TTC549 (cell line): ENCODE measurements at regions not wholly inside any gene's neighbourhood (a gene's known extent, or its start where the extent isn't known, plus 50 kb on each side); places are given as distances from the start of the nearest gene placed in this dataset.

ENCODE experiments used
- FAIRE-seq: peaks from 2 replicates; lab custom pipeline; 2012; peaks lifted over from hg19 to GRCh38; lab: Jason Lieb, UNC

DNA sequence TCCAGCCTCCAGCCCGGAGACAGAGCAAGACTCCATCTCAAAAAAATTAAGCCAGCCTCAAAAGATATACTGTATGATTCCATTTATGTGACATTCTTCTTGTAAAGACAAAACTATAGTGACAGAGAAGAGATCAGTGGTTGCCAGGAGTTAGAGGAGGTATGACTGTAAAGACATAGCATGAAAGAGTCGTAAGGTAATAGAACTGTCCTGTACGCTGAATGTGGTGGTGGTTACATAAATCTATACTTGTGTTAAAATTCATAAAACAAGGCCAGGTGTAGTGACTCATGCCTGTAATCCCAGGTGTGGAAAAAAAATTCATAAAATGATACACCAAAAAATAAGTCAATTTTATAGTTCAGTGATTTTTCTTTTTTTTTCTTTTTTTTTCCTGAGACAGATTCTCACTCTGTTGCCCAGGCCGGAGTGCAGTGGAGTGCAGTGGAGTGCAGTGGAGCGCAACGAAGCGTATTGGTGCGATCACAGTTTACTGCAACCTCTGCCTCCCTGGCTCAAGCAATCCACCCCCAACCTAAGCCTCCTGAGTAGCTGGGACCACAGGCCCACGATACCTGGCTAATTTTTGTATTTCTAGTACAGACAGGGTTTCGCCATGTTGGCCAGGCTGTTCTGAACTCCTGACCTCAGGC, 84.9 kb upstream of the CXADR start:
- no peak for FAIRE-seq

DNA sequence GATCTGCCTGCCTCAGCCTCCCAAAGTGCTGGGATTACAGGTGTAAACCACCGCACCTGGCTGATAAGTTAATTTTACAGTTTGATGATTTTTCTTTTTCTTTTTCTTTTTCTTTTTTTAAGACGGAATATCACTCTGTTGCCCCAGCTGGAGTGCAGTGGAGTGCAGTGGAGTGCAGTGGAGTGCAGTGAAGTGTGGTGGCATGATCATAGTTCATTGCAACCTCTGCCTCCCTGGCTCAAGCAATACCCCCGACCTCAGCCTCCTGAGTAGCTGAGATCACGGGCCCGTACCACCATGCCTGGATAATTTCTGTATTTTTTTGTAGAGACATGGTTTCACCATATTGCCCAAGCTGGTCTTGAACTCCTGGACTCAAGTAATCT, 84.4 kb upstream of the CXADR start:
- no peak for FAIRE-seq

DNA sequence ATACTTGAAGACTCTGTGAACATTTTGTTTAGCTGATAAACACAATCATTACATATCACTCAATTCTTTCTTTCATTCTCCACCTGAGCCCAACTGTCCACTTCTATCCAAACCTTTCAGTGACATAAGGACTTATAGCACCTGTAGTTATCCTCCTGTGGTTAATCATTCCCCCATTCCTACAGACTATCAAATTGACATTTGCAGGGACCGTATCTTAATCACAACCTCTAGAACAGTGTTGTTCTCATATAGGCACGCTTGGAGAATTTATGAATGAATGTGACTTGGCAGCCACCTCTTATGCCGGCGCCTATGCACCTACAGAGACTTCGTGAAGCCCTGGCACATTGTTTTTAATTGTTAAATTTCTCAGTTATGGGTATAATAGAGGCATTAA, 83.9 kb upstream of the CXADR start:
- FAIRE-seq = no peak

DNA sequence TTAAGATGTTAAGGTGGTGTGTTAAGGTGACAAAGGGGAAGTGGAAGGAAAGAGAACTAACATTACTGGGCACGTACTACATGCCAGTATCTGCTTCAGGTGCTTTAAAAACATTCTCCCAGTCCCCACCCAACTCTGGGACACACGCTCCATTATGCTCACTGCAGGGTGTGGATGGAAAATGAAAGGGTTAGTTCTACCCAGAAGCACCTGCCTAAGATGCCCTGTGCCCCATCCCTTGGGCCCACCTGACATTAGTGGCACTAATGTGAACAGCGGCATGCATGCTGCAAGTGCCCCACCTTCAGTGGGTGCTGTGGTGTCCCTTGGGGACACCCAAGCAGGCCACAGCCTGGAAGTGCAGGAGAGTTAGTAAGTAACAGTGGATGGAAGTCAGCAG, 82.9 kb upstream of the CXADR start:
- no peak for FAIRE-seq

DNA sequence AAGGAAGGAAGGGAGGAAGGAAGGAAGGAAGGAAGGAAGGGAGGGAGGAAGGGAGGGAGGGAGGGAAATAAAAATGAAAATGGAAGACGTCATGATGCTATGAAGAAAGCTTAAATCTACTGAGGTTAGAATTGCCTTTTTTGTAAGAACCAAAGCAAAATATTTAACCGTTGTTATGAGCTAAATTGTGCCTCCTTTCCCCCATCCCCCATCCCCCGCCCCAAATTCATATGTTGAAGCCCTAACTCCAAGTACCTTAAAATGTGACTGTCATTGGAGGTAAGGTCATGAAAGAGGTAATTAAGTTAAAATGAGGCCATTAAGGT, 80.1 kb upstream of the CXADR start:
- no peak for FAIRE-seq

DNA sequence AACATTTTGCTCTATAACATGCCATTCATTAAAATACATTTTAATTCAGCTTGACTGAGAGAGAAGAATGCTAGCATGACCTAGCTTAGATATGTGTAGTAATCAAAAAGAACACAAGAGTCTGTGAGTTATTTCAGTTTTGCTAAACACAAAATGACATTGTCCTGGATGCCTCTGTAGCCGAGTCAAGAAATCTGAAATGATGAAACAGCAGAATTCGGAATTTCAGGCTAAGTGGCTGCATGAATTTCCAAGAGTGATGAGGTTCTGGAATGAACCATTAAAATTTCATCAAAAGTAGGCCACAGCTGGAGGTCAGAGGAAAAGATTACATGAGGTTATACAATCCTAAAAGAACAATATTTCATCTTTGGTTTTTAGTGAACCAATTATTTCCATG, 79.1 kb upstream of the CXADR start:
- FAIRE-seq = no peak

DNA sequence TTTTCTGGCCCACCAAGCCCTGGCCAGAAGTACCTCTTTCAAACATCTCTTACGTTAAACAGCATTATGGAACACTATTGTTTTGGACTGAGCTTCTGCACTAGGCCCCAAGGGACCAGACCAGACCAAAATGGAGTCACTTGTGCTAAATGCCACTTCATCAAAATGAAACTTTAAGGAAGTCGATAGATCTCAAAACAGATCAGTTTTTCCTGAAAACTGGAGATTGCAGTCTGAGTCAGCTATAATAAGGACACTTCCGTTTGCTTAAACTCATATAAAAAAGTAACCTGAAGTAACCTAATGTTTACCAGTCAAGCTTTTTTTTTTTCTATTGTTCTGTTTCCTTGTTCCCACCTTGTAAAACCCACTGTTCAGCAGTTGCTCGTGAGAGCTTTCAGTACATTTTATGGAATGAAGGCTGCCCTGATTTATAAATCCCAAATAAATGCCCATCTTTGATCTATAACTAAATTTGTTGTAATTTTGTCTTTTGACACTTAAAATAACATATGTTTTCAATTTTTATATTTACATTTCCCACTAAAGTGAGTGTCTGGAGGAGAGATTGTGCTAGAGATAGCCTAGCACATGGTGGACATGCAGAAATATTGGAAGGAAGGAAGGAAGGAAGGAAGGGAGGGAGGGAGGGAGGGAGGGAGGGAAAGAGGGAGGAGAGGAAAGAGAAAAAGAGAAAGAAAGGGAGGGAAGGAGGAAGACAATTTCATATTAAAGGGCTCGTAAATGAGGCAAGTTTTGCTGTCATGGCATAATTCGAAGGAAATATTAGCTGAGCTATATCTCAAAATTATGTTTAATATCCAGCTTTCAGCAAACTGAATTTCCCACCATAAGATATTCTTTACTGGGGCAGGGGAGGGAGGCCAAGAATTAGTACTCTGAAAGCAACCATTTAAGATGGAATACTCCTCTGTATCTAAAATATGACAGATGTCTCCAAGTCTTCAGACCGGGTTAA, 77.0 kb upstream of the CXADR start:
- no peak for FAIRE-seq

DNA sequence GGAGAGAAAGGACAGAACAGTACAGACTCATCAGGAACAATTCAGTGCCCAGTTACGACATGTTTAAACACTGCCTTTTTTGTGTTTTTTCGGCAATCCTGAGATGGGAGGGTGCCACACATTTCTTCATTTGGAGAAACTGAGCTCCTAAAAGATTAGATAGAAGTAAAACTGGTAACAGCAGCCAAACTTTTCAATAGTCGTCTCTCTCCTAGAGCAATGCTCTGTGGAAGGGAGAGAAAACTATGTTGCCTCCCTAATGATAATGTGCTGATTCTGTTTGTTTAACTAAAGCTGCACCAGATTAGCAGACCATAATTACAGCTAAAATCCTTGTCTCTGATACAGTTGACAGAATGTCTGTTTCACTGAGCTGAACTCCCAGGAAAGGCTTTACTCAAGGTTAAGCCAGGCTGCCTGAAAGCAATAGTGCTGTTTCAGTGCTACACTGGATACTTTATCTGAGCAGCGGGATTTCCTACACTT, 76.2 kb upstream of the CXADR start:
- no peak for FAIRE-seq

DNA sequence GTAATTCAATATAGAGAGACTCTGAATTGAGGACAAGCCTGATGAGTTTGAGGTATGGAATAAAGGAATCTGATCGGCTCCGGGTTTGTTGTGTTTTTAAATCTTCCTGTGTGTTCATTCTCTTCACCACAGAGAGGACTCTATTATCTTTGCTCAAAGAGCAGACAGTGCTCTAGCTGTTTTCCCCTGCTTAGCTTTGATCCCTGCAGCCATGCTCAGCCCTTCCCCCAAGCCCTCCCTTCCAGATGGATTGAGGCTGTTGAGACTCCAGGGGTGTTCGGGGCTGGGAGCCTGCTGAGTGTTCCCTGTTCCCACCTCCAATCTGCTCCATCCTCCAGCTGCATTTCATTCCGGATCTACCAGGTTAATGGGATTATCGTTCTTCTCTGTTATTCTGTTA, 74.2 kb upstream of the CXADR start:
- FAIRE-seq = no peak

DNA sequence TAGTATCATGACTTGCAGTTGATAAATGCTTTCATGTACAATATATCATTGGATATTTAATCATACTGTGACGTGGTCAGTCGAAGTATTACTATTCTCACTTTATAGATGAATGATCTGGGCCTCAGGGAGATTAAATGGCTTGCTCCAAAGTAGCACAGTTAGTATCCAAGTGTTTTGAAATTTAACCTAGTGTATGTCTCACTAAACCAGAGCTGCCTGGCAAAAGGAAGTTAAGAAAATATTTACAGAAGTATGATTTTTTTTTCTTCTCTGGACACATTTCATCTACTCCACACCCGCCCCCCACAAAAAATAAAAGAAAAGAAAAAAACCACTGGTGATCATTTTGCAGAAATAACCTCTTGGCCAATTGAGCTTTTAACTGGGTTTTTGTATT, 71.9 kb upstream of the CXADR start:
- no peak for FAIRE-seq

DNA sequence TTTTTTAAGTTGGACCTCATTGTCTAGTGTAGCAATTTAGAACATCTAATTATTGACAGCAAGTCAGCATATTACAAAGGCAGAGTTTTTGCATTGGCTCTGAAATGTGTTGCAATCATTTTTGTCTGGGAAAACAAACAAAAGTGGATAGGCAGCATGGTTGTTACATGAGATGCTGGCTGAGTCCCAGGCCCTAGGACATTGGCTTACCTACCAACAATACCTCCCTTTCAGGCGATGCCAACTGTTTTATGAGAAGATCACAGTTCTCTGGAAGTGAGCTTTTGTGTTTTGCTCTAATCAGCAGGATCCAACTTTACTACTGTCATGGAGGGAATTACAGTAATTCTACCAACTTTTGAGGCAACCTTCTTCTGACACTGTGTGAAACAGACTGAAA, 71.5 kb upstream of the CXADR start:
- no peak for FAIRE-seq

DNA sequence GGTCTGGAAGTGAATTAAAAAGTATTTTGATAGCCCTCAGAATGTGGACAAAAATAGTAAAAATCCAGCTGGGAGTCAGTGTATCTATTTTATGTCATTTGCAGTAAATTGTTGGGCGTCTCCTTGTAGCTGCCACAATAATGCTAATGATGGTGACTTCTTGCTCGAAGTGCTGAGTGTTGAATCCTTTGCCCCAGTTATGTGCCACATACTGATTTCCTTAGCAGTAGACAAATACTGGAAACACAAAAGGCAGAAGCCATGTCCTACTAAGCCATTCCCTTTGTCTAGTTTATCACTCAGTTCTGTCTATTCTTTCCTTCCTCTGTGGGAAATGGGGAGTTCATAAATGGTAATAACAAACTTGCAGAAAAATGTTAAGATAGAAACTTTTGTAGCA, 70.7 kb upstream of the CXADR start:
- FAIRE-seq = no peak

DNA sequence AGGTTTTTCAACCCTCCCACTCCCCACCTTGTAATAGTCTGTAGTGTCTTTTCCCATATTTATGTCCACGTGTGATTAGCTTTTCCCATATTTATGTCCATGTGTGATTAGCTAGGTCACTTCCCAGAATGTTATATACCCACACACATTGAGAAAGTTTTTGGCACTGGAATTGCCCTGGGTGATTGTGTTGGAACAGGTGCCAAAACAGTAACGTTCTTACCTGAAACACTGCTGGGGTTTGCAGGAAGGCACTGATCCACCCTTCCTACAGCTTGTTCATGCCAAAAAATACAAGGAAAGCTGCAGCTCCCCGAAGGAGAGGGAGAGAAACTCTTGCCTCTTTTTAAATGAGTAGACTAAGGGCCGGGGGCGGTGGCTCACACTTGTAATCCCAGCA, 68.0 kb upstream of the CXADR start:
- no peak for FAIRE-seq

DNA sequence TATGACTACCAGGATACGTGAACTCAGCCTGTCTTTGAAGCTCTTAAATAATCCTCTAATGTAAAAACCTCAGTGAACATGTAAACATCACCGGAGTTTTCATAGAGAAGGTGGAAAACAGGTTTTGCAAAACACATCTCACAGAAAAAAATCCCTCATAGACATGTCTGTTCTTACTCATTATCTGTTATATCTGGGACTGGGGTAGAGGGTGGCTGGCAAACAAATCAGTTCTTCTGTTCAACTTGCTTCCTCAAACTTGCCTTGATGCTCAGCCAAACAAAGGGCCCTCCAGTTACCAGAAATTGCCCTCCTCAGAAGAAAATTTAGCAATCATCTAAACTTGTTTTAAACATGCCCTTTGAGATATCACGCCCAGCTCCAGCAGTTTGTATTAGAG, 66.1 kb upstream of the CXADR start:
- FAIRE-seq = no peak

DNA sequence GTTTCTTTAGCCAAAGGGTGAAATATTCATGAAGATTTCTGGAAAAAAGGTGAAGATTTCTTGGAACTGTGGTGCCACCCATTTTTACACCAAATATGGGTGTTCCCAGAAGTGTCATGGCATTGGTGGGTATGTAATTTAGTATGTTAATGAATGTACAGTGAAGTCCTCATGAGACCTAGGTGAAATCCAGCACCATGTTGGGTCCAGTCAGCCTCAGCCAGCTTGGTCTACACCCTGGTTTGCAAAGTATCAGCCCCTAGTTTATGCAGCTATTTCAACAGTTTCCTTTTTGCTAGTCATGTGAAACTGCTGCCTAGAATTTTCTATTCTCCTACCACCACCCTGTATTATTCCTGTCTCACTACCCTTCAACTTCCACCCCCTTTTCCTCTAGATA, 63.1 kb upstream of the CXADR start:
- no peak for FAIRE-seq

DNA sequence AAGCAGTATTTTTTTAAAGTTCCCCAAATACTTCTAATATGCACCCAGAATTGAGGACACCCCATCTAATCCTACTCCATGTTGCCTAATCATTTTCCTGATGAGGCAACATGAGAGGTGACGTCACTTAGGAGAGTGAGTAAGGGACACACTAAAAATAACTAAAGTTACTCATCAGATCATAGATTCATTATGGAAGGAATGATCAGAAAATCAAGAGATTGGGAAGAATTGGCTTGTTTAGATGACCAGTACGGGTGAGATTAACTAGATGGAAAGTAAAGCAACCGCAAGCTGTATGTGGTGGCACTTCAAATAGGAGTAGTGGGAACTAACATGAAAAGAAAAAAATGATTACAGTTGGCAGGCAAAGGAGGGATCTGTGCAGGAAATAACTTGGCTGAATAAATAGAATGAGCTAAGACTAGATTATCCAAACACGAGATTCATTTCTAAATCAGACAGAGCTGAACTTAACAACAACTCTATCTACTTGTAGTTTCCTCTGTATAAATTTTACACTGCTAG, 61.4 kb upstream of the CXADR start:
- no peak for FAIRE-seq

DNA sequence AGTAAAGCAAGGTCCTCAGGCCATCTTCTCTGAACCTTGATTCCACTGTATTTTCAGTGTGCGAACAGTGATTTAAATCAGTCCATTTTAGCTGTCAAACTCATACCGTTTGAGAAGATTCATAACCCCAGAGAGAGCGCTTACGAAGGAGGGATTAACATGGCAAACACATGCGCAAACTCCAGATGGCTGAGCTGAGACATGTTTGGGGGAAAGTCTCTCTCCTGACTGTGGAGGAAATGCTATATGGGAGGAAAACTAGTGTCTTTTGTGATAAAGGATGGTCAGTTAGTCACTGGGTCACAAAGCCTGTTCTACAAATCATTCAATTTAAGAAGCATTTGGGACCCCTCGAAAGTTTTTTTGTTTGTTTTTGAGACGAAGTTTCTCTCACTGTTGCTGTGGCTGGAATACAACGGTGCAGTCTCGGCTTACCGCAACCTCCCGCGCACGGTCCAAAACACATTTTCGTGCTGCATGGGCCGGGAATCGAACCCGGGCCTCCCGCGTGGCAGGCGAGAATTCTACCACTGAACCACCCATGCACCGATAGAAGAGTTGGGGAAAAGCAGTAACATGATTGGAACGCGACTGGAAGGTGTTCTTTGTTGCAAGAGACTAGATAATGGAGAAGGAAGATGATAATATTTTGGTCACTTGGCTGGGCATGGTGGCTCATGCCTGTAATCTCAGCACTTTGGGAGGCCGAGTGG, 58.4 kb upstream of the CXADR start:
- FAIRE-seq = peak; percentile 98

DNA sequence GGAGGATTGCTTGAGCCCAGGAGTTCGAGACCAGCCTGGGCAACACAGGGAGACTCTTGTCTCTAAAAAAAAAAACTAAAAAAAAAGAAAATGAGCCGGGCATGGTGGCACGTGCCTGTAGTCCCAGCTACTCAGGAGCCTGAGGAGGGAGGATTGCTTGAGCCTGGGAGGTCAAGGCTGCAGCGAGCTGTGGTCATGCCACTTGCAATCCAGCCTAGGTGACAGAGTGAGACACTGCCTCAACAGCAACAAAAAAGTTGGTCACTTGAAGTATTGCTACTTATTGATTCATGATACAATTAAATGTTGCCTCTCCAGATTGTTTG, 57.9 kb upstream of the CXADR start:
- FAIRE-seq = no peak

DNA sequence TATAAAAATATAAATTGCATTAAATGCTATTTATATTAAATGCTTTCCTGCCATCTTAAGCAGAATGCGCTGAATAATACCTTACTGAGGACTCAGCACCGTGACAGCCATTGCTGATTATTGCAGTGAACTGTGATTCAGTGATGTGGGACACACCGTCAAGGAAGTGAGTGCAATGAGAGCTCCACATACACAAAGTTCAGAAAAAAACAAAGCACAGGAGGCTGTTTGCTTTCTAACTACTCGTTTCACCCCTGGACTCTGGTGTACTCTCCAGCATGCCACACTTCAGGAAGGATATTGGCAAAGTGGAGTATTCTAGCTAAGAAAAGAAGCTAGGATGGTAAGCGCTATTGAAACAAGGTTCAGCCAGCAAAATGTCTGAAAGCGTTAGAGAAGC, 57.4 kb upstream of the CXADR start:
- FAIRE-seq = no peak

DNA sequence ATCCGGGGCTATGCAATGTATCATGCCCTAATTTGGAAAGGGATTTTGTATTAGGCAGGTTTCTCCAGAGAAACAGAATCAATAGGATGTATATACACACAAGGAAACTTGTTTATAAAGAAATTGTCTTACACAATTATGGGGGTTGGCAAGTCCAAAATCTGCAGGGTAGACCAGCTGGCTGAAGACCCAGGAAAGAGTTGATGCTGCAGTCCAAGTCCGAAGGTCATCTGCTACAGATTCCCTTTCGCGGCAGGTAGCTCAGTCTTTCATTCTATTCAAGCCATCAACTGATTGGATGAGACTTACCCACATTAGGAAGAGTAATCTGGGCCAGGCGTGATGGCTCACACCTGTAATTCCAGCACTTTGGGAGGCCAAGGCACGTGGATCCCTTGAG, 54.6 kb upstream of the CXADR start:
- FAIRE-seq = no peak

DNA sequence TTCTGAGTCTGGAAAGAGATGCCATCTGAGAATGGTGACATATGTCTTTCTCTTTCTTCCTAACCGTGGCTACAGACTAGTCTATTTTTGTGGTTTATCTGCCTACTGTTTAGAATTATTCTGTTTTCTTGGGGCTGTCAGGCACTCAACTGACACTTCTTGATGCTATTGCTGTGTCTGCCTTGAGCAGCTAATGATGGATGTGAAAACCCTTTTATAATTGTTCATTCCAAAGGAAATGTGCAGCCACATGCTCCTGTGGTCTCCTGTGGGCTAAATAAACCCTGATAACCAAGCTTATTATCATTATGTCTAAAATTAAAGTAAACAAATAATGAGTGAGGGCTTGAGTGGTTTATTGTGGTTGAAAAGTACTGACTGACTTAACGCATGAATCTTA, 52.7 kb upstream of the CXADR start:
- FAIRE-seq = no peak

DNA sequence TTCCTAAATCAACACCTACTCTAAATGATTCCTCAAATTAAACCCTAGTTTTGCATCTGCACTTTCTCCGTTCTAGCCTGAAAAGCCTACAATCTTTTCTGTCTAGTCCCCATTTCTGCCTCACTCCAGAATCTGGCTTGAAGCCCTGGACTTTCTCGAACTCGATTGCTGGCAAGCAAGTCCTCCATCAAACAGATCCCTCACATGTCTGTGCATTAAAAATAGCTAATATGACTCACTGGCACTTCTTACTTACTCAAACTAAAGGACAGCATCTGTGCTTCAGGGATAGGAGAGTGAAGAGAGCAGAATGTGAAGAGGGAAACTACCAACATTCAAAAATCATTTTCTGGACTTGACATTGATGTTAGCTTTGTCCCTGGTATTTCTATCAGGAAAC, 51.8 kb upstream of the CXADR start:
- no peak for FAIRE-seq

DNA sequence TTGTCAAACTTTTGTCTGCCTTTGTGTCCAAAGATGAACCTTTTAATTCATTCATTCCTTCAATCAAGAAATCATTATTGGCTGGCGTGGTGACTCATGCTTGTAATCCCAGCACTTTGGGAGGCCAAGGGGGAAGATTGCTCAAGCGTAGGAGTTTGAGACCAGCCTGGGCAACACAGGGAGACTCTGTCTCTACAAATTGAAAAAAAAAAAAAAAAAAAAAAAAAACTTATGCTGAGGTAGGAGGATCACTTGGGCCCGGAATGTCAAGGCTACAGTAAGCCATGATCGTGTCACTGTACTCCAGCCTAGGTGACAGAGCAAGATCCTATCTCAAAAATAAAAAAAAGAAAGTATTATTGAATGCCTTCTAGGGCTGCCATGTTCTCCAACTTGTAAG, 51.3 kb upstream of the CXADR start:
- FAIRE-seq = no peak
